ENCODE measurements at regions not wholly inside any gene's neighbourhood (a gene's known extent, or its start where the extent isn't known, plus 50 kb on each side); places are given as distances from the start of the nearest gene placed in this dataset.

- TF ChIP-seq CTCF (IDR thresholded peaks at IDR 0.05; ENCODE audit: poor library complexity, severe bottlenecking) (no peak), REST (IDR thresholded peaks at IDR 0.05; ENCODE audit: borderline replicate concordance) (no peak), EZH2 (IDR thresholded peaks at IDR 0.05; ENCODE audit: borderline replicate concordance, insufficient read depth, low read length, poor library complexity, severe bottlenecking) (no peak), TAF1 (IDR thresholded peaks at IDR 0.05; ENCODE audit: low read depth) (no peak), EP300 (conservative IDR thresholded peaks at IDR 0.05; ENCODE audit: poor library complexity, severe bottlenecking) (no peak), RAD21 (conservative IDR thresholded peaks at IDR 0.05) (no peak), POLR2AphosphoS5 (IDR thresholded peaks at IDR 0.05) (no peak), MXI1 (conservative IDR thresholded peaks at IDR 0.05; ENCODE audit: poor library complexity, severe bottlenecking) (no peak)
These were observed 601.0 kb upstream of the RAG2 start for GRCh38 chr11:37199082-37199481.
